ENCODE measurements at regions not wholly inside any gene's neighbourhood (a gene's known extent, or its start where the extent isn't known, plus 50 kb on each side); places are given as distances from the start of the nearest gene placed in this dataset.

DNA sequence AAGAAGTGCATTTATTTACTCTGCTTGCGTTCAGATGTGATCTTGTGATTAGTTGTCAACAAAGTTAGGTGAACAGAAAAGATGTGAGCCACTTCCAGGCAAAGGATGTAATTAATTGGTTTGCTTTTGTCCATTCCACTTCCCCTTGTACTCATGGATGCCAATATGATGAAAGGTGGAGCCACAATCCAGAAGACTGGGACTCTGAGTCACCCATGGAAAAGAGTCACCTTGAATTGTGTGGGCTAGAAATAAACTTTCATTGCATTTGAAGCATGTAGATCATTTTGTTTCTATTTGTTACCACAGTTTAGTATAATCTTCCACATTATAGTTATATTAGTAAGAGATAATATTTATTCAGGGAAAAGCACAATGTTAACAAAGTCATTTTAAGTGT lies 684.2 kb downstream of the LTN1 start:
- TF ChIP-seq, protein P1, sequence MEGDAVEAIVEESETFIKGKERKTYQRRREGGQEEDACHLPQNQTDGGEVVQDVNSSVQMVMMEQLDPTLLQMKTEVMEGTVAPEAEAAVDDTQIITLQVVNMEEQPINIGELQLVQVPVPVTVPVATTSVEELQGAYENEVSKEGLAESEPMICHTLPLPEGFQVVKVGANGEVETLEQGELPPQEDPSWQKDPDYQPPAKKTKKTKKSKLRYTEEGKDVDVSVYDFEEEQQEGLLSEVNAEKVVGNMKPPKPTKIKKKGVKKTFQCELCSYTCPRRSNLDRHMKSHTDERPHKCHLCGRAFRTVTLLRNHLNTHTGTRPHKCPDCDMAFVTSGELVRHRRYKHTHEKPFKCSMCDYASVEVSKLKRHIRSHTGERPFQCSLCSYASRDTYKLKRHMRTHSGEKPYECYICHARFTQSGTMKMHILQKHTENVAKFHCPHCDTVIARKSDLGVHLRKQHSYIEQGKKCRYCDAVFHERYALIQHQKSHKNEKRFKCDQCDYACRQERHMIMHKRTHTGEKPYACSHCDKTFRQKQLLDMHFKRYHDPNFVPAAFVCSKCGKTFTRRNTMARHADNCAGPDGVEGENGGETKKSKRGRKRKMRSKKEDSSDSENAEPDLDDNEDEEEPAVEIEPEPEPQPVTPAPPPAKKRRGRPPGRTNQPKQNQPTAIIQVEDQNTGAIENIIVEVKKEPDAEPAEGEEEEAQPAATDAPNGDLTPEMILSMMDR (IDR thresholded peaks at IDR 0.05): no peak
- no peak for TF ChIP-seq POLR2A (IDR thresholded peaks at IDR 0.05)

Data from uterus (tissue), 2 donors.